ENCODE measurements at regions not wholly inside any gene's neighbourhood (a gene's known extent, or its start where the extent isn't known, plus 50 kb on each side); places are given as distances from the start of the nearest gene placed in this dataset.

GRCh38 chr3:22101811-22102210 is 350.8 kb upstream of the ZNF385D start:
- TF ChIP-seq EZH2phosphoT487 (IDR thresholded peaks at IDR 0.05; ENCODE audit: borderline replicate concordance, low read depth): no peak
- TF ChIP-seq FOSL2 (IDR thresholded peaks at IDR 0.05; ENCODE audit: borderline replicate concordance, low read depth): no peak
- no peak for TF ChIP-seq EP300 (IDR thresholded peaks at IDR 0.05; ENCODE audit: borderline replicate concordance in 1 of 2, low read depth in 1 of 2, low read length in 1 of 2)
- TF ChIP-seq JUND (IDR thresholded peaks at IDR 0.05): no peak
- no peak for TF ChIP-seq SMC3 (IDR thresholded peaks at IDR 0.05; ENCODE audit: low read depth, low read length)
- no peak for TF ChIP-seq RCOR1 (IDR thresholded peaks at IDR 0.05; ENCODE audit: low read length)
- no peaks in the 10 kb centered on the region for H3K27me3 ChIP-seq (ENCODE audit: insufficient read depth)

GRCh38 chr3:22103423-22103822 is 352.4 kb upstream of the ZNF385D start:
- POLR2A ChIA-PET: no interaction called here
- Histone ChIP-seq H3K4me1 (ENCODE audit: control insufficient read depth in 1 of 2, insufficient read depth in 2 of 2, low read depth in 1 of 2, low read length in 1 of 2) (no peaks in the 10 kb centered on the region), H4K20me1 (ENCODE audit: insufficient read depth) (no peaks in the 10 kb centered on the region), H3K9me2 (no peaks in the 10 kb centered on the region), H2AFZ (ENCODE audit: low read depth) (no peak overlapping the region), H3K27ac (ENCODE audit: low read depth in 2 of 2, low read length in 1 of 2) (no peak overlapping the region), H3K9me3 (no peaks in the 10 kb centered on the region), H3F3A (replicated peaks; ENCODE audit: insufficient read depth) (no peaks in the 10 kb centered on the region), H3K4me3 (ENCODE audit: low read depth in 2 of 2, low read length in 1 of 2) (no peak overlapping the region), H3K79me2 (ENCODE audit: insufficient read depth) (no peaks in the 10 kb centered on the region), H3K36me3 (replicated peaks in 1 of 2; ENCODE audit: control insufficient read depth in 1 of 2, insufficient read depth in 2 of 2, low read length in 1 of 2) (no peaks in the 10 kb centered on the region), H3K27me3 (ENCODE audit: insufficient read depth) (no peaks in the 10 kb centered on the region), H3K9ac (no peak overlapping the region), H3K4me2 (no peak overlapping the region)
- WGBS (ENCODE audit: low lambda C conversion rate): 14% methylated on average over 1 of the region's 1 CpG
- CTCF ChIA-PET: no interaction called here
- TF ChIP-seq CHD2 (IDR thresholded peaks at IDR 0.05; ENCODE audit: low read length, partially characterized antibody) (no peak), GATA2 (CRISPR knock-in tag; IDR thresholded peaks at IDR 0.05) (no peak), FOXM1 (IDR thresholded peaks at IDR 0.05; ENCODE audit: low read depth) (no peak), SMC3 (IDR thresholded peaks at IDR 0.05; ENCODE audit: low read depth, low read length) (no peak), FOSL2 (IDR thresholded peaks at IDR 0.05; ENCODE audit: borderline replicate concordance, low read depth) (no peak), REST (IDR thresholded peaks at IDR 0.05; ENCODE audit: low read depth, low read length) (no peak), ELF1 (IDR thresholded peaks at IDR 0.05) (no peak), ZBTB33 (IDR thresholded peaks at IDR 0.05; ENCODE audit: borderline replicate concordance, low read depth) (no peak), MXI1 (IDR thresholded peaks at IDR 0.05; ENCODE audit: low read depth, low read length) (no peak), PBX3 (IDR thresholded peaks at IDR 0.05) (no peak), RFX5 (IDR thresholded peaks at IDR 0.05; ENCODE audit: low read length) (no peak)
- DNase-seq: no peak

More at GRCh38 chr3:22101811-22102210, 350.8 kb upstream of the ZNF385D start:
- ChIA-PET CTCF (no interaction called here), POLR2A (no interaction called here)
- Histone ChIP-seq H3F3A (replicated peaks; ENCODE audit: insufficient read depth) (no peaks in the 10 kb centered on the region), H3K4me2 (no peak overlapping the region), H3K9me2 (no peaks in the 10 kb centered on the region), H4K20me1 (ENCODE audit: insufficient read depth) (no peaks in the 10 kb centered on the region), H3K27ac (ENCODE audit: low read depth in 2 of 2, low read length in 1 of 2) (no peak overlapping the region), H3K9ac (no peak overlapping the region), H3K79me2 (ENCODE audit: insufficient read depth) (no peaks in the 10 kb centered on the region), H3K4me1 (ENCODE audit: control insufficient read depth in 1 of 2, insufficient read depth in 2 of 2, low read depth in 1 of 2, low read length in 1 of 2) (no peaks in the 10 kb centered on the region), H3K36me3 (replicated peaks in 1 of 2; ENCODE audit: control insufficient read depth in 1 of 2, insufficient read depth in 2 of 2, low read length in 1 of 2) (no peaks in the 10 kb centered on the region), H3K4me3 (ENCODE audit: low read depth in 2 of 2, low read length in 1 of 2) (no peak overlapping the region), H3K9me3 (no peaks in the 10 kb centered on the region), H2AFZ (ENCODE audit: low read depth) (no peak overlapping the region)
- no peak for DNase-seq
- WGBS (ENCODE audit: low lambda C conversion rate): 65% methylated on average over 1 of the region's 1 CpG

All from SK-N-SH (cell line).